Parathyroid adenoma (tissue), 2 donors: ENCODE measurements at regions not wholly inside any gene's neighbourhood (a gene's known extent, or its start where the extent isn't known, plus 50 kb on each side); places are given as distances from the start of the nearest gene placed in this dataset.

Source experiments
- H2AFZ ChIP-seq: fragments of 300-600 bp; sonication (generic); one replicate; pipeline ENCODE4 v1.7.0; 2017; ENCODE audit warnings: antibody characterized with exemption, mild to moderate bottlenecking
- H3K27ac ChIP-seq: fragments of 300-600 bp; sonication (generic); one replicate; pipeline ENCODE4 v1.7.0; 2017
- H3K27me3 ChIP-seq: fragments of 300-600 bp; sonication (generic); one replicate; pipeline ENCODE4 v1.7.0; 2017; ENCODE audit warnings: low read length; ENCODE audit not compliant: control insufficient read depth, insufficient read depth
- H3K36me3 ChIP-seq: fragments of 300-600 bp; sonication (generic); one replicate; pipeline ENCODE4 v1.7.0; 2017; ENCODE audit warnings: low read length; ENCODE audit not compliant: control insufficient read depth, insufficient read depth
- H3K4me1 ChIP-seq: fragments of 300-600 bp; sonication (generic); one replicate; pipeline ENCODE4 v1.7.0; 2017; ENCODE audit warnings: control low read depth
- H3K4me2 ChIP-seq: fragments of 300-600 bp; sonication (generic); one replicate; pipeline ENCODE4 v1.7.0; 2017; ENCODE audit warnings: low read length
- H3K4me3 ChIP-seq: fragments of 300-600 bp; sonication (generic); one replicate; pipeline ENCODE4 v1.7.0; 2017; ENCODE audit warnings: low read depth, low read length
- H3K79me2 ChIP-seq: fragments of 300-600 bp; sonication (generic); one replicate; pipeline ENCODE4 v1.7.0; 2017; ENCODE audit warnings: control low read depth
- H3K9ac ChIP-seq: fragments of 300-600 bp; sonication (generic); one replicate; pipeline ENCODE4 v1.7.0; 2017; ENCODE audit warnings: mild to moderate bottlenecking
- H3K9me3 ChIP-seq: fragments of 300-600 bp; sonication (generic); one replicate; pipeline ENCODE4 v1.7.0; 2017; ENCODE audit warnings: low read length; ENCODE audit not compliant: control insufficient read depth
- CTCF ChIP-seq: fragments of 300-600 bp; sonication (generic); IDR thresholded peaks from one replicate; pipeline ENCODE4 v1.7.0; 2017; ENCODE audit warnings: antibody characterized with exemption, mild to moderate bottlenecking
- donor health status: primary hyperparathyroidism.

- no peak overlapping the region for H3K4me3 ChIP-seq
- H3K79me2 ChIP-seq, result no peaks in the 10 kb centered on the region
- no peaks in the 10 kb centered on the region for H3K9me3 ChIP-seq
- H3K27me3 ChIP-seq, result no peaks in the 10 kb centered on the region
- H3K9ac ChIP-seq, result no peak overlapping the region
- H3K4me1 ChIP-seq, result peaks cover 5% of the 10 kb centered on the region
- H3K4me2 ChIP-seq, result no peak overlapping the region
- no peak overlapping the region for H2AFZ ChIP-seq
- no peak overlapping the region for H3K27ac ChIP-seq
- H3K36me3 ChIP-seq, result no peaks in the 10 kb centered on the region
- TF ChIP-seq CTCF, result no peak
These were observed 144.9 kb upstream of the SESN3 start for GRCh38 chr11:95375886-95376285.

DNA sequence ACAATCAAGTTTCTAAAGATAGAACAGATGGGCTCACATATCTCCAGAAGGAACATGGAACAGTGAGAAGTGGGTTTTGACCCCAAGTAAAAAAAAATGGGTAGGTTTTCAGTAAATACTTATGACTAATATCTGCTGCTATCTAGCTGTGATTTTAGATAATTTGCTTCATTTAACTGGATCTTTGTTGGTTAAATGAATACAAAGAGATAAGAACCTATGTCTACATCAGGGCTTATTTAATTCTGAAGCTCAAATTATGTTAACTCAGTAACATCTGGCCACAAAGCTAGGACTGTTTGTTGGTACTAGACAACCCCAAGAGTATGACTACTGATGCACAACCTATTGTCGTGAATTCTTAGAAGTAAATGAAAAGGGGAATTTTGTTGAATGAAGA lies 144.4 kb upstream of the SESN3 start:
- H3K27ac ChIP-seq, result no peak overlapping the region
- TF ChIP-seq CTCF, result no peak
- H3K4me2 ChIP-seq, result no peak overlapping the region
- H3K9me3 ChIP-seq, result no peaks in the 10 kb centered on the region
- no peaks in the 10 kb centered on the region for H3K27me3 ChIP-seq
- H3K4me1 ChIP-seq, result peaks cover 5% of the 10 kb centered on the region
- H3K36me3 ChIP-seq, result no peaks in the 10 kb centered on the region
- no peak overlapping the region for H3K9ac ChIP-seq
- no peak overlapping the region for H2AFZ ChIP-seq
- no peaks in the 10 kb centered on the region for H3K79me2 ChIP-seq
- H3K4me3 ChIP-seq, result no peak overlapping the region

GRCh38 chr11:95374105-95374504 lies 143.1 kb upstream of the SESN3 start:
- H2AFZ ChIP-seq, result no peak overlapping the region
- H3K36me3 ChIP-seq, result no peaks in the 10 kb centered on the region
- H3K27ac ChIP-seq, result no peak overlapping the region
- H3K27me3 ChIP-seq, result no peaks in the 10 kb centered on the region
- no peak overlapping the region for H3K4me3 ChIP-seq
- H3K9ac ChIP-seq, result no peak overlapping the region
- peaks cover 5% of the 10 kb centered on the region for H3K4me1 ChIP-seq
- H3K79me2 ChIP-seq, result no peaks in the 10 kb centered on the region
- TF ChIP-seq CTCF, result no peak
- H3K9me3 ChIP-seq, result no peaks in the 10 kb centered on the region
- no peak overlapping the region for H3K4me2 ChIP-seq

- Histone ChIP-seq H3K4me3 (no peak overlapping the region), H2AFZ (no peak overlapping the region), H3K9me3 (no peaks in the 10 kb centered on the region), H3K27ac (no peak overlapping the region), H3K4me1 (peaks cover 5% of the 10 kb centered on the region), H3K36me3 (no peaks in the 10 kb centered on the region), H3K79me2 (no peaks in the 10 kb centered on the region), H3K27me3 (no peaks in the 10 kb centered on the region), H3K4me2 (no peak overlapping the region), H3K9ac (no peak overlapping the region)
- no peak for TF ChIP-seq CTCF
These were observed 142.2 kb upstream of the SESN3 start for GRCh38 chr11:95373241-95373640.

DNA sequence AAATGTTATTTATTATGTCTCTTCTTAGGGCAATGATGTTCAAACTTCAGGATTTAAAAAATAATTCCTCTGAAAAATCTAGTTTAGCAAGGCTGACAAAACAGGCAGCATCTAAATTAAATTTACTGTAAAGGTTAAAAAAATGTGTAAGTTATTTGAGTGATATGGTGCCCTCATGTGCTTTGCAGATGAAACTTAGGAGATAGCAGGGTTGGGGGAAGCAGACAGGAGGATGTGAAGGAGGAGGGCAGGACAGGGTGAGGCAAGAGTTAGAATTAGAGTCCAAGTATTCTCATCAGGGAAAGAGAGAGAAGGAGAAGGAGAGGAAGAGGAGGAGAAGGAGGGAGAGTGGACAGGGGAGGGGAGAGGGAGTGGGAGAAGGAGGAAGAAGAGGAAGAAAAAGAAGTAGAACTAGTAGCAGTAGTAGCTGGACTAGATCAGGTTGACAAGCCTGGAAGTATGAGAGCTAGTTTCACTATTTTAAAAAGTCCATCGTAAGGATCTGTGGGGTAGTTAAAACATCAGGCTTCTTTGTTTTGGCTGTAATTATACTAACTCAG lies 141.2 kb upstream of the SESN3 start:
- H3K36me3 ChIP-seq, result no peaks in the 10 kb centered on the region
- no peak overlapping the region for H3K4me3 ChIP-seq

More for the DNA sequence above, 141.2 kb upstream of the SESN3 start:
- no peaks in the 10 kb centered on the region for H3K27me3 ChIP-seq
- no peaks in the 10 kb centered on the region for H3K79me2 ChIP-seq
- no peak overlapping the region for H3K4me2 ChIP-seq
- no peak overlapping the region for H3K9ac ChIP-seq
- no peak for TF ChIP-seq CTCF
- H2AFZ ChIP-seq, result no peak overlapping the region
- H3K4me1 ChIP-seq, result peaks cover 5% of the 10 kb centered on the region
- no peak overlapping the region for H3K27ac ChIP-seq
- no peaks in the 10 kb centered on the region for H3K9me3 ChIP-seq
